ENCODE measurements at regions not wholly inside any gene's neighbourhood (a gene's known extent, or its start where the extent isn't known, plus 50 kb on each side); places are given as distances from the start of the nearest gene placed in this dataset.

DNA sequence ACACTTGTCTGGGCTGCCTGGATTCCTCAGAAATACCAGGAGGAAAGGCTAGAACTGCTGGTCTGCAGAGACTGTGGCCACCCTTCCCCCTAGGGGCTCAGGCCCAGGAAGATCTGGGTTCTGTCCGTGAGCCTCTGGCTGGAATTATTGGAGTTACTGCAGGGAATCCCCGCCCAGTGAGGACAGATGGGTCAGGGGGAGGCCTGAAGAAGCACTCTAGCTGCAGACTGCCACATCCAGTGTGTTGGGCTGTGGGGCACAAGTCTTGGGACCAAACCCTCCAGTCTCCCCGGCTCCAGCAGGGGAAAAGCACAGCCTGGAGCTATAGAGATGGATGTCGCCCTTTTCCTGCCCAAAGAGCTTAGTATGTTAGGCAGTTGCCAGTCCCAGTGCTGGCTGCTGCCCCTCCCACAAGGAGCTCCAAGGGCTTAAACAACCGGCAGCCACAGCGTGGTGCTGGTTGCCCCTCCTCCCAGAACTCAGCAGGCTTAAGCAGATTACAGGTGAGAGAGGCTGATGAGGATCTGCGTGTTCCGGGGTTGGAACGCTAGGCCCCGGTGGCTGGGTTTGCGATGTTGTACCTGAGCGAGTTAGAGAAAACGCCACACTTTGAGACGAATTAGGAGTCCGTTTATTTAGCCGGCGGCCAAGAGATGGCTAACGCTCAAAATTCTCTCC, 255.5 kb upstream of the LRRC7 start:
- DNase-seq: no peak

DNA sequence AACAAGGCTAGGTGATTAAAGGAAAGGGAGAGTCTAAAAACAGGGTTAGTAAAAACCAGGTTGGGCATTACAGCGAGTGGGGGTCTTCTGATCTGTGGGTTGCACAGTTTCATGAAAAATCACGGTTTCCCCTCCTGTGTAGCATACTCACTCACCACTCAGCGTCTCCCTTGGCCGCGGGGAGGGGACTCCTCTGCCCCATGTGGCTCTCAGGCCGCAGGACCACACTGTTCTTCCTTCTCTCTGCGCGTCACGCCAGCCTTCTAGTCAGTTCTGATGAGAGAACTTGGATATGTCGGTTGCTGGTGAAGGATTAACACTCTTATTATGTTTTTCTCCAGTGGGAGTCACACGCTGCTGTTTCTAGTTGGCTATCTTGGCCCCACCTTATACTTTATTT, 254.6 kb upstream of the LRRC7 start:
- DNase-seq: no peak

GRCh38 chr1:69315416-69315815, 252.3 kb upstream of the LRRC7 start:
- no peak for DNase-seq

DNA sequence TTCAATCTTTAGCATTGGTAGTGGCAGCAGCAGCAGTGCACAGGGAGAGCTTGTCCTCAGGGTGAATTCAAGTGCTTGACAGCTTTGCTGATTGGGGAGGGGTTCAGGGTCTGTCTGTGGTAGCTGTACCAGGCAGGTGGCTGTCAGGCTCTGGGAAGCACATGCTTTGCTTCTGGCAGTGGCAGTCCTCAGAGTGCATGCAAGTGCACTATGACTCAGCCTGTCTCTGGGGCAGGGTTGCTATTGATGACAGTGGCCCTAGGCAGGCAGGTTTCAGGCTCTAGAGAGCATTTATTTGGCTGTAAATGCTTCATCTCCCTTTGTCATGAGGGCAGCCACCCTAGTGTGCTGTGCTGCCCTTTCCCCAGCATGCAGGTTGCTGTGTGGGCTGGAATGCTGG, 251.9 kb upstream of the LRRC7 start:
- no peak for DNase-seq

DNA sequence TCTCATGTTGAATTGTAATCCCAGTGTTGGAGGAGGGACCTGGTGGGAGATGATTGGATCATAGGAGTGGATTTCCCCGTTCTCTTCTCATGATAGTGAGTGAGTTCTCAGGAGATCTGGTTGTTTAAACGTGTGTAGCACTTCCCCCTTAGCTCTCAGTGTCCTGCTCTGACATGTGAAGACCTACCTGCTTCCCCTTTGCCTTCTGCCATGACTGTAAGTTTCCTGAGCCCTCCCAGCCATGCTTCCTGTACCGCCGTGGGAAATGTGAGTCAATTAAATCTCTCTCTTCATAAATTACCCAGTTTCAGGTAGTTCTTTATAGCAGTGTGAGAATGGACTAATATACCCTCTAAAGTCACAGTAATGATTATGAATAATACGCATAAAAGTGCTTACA, 248.4 kb upstream of the LRRC7 start:
- no peak for DNase-seq

- DNase-seq: no peak
Observed at GRCh38 chr1:69320757-69321211, 246.9 kb upstream of the LRRC7 start.

GRCh38 chr1:69321311-69321710, 246.4 kb upstream of the LRRC7 start:
- no peak for DNase-seq

DNA sequence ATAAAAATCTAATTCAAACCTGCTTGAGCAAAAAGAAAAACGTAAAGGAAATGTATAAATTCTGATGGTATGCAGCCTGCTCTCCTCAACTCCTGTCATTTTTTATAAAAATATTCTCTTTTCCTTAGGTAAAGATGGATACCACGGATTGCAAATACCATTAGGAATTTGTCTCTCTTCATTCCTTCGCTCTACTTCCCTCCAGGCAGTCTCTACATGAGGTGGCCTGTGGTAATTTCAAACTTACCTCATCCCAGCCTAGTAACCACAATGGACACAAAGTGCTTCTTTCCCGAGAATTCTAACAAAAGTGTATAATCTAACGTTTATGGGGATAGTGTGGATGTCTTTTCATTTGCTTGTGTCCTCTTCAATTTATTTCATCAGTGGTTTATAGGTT, 239.5 kb upstream of the LRRC7 start:
- DNase-seq: no peak

GRCh38 chr1:69363236-69363635, 204.5 kb upstream of the LRRC7 start:
- no peak for DNase-seq

- no peak for DNase-seq
Observed at GRCh38 chr1:69373520-69373919, 194.2 kb upstream of the LRRC7 start.

GRCh38 chr1:69376408-69376807, 191.3 kb upstream of the LRRC7 start:
- DNase-seq: no peak

- DNase-seq: no peak
Observed at GRCh38 chr1:69377507-69377906, 190.2 kb upstream of the LRRC7 start.

- no peak for DNase-seq
Observed at GRCh38 chr1:69388044-69388443, 179.7 kb upstream of the LRRC7 start.

- DNase-seq: no peak
Observed at GRCh38 chr1:69400128-69400527, 167.6 kb upstream of the LRRC7 start.

GRCh38 chr1:69401879-69402278, 165.8 kb upstream of the LRRC7 start:
- DNase-seq: no peak

DNA sequence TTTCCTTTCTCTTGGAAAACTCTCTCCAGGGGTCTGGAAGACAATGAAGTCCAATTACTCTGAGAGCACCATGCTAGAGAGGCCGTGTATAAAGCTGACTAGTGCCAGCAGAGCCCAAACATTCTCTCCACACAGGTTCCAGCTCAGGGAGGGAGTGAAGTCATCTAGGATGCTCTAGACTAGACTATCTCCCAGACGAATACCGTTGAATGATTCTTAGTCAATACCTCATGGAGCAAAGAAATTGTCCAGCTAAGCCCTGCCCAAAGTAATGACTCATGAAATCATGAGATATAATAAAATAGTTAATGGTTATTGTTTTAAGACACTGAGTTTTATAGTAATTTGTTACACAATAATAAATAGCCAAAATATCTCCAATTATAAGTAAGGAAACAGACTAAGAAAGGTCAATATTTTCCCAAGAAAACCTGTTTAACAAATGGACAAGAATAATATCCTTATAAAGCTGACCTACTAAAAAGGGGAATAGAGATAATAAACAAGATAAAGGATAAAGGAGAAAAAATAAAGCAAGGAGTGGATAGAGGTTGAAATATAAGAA, 163.9 kb upstream of the LRRC7 start:
- DNase-seq: no peak

GRCh38 chr1:69404486-69404885, 163.2 kb upstream of the LRRC7 start:
- no peak for DNase-seq

DNA sequence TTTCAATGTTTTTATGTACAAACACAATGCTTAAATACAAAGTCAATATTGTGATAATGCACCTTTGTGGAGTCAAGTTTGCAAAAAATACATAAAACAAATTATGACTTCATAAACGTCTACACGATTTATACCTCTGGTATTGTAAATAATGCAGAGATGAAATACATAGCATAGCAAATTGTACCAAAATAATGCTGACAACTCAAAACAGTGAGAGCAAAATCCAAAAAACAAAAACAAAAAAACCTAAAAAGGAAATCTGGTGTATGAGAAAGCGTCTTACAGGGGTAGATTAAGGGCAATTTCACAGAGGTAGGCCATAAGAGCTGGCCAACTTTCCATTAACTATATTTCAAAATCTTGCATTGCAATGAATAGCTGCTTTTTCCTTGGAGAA, 161.5 kb upstream of the LRRC7 start:
- no peak for DNase-seq

GRCh38 chr1:69409731-69410456, 157.8 kb upstream of the LRRC7 start:
- no peak for DNase-seq

- DNase-seq: no peak
Observed at GRCh38 chr1:69410457-69410850, 157.3 kb upstream of the LRRC7 start.

GRCh38 chr1:69410893-69411292, 156.8 kb upstream of the LRRC7 start:
- no peak for DNase-seq

DNA sequence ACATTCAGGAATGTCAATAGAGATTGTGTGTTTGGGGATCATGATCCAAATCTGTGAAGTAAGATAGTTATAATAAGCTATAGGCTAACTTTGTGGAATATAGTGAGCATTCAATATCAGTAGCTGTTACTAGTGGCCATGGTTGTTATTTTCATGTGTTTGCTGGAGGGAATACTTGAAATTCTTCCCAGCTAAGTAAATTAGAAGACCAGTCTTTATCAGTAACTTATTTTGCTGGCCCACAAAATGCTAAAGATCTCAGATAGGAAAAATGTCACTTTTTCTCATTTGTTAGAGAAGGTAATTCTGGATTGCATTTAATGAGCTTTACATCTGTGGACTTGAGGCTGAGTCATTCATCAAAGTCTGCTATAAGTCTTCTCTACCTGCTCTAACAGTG, 156.1 kb upstream of the LRRC7 start:
- DNase-seq: no peak

GRCh38 chr1:69413129-69413528, 154.6 kb upstream of the LRRC7 start:
- no peak for DNase-seq
